H9 (cell line): ENCODE measurements at regions not wholly inside any gene's neighbourhood (a gene's known extent, or its start where the extent isn't known, plus 50 kb on each side); places are given as distances from the start of the nearest gene placed in this dataset.

Experiments
- DNase-seq: peaks from one replicate; pipeline ENCODE4 v3.0.0-alpha.2; 2017
- H2AFZ ChIP-seq: one replicate; pipeline ENCODE4 v1.6.1; 2013; ENCODE audit warnings: mild to moderate bottlenecking, low read length, control low read depth, moderate library complexity
- H2AK5ac ChIP-seq: 2 replicates; pipeline ENCODE4 v1.6.1; 2013; ENCODE audit warnings: low read length, control low read depth, mixed read lengths; ENCODE audit not compliant: insufficient read length
- H2BK120ac ChIP-seq: one replicate; pipeline ENCODE4 v1.6.1; 2013; ENCODE audit warnings: low read depth, mild to moderate bottlenecking, low read length, control low read depth, inconsistent platforms; ENCODE audit not compliant: poor library complexity, severe bottlenecking
- H2BK12ac ChIP-seq: 2 replicates; pipeline ENCODE4 v1.6.1; 2013; ENCODE audit warnings: low read length, control low read depth, mixed read lengths, low read depth; ENCODE audit not compliant: insufficient read length
- H2BK15ac ChIP-seq: 2 replicates; pipeline ENCODE4 v1.6.1; 2013; ENCODE audit warnings: low read depth, low read length, control low read depth
- H2BK20ac ChIP-seq: one replicate; pipeline ENCODE4 v1.6.1; 2013; ENCODE audit warnings: low read depth, mild to moderate bottlenecking, low read length, control low read depth, inconsistent platforms; ENCODE audit not compliant: poor library complexity, severe bottlenecking
- H2BK5ac ChIP-seq: 2 replicates; pipeline ENCODE4 v1.6.1; 2013; ENCODE audit warnings: low read length, control low read depth, mixed read lengths; ENCODE audit not compliant: insufficient read length
- H3K14ac ChIP-seq: 2 replicates; pipeline ENCODE4 v1.6.1; 2013; ENCODE audit warnings: low read length, control low read depth; ENCODE audit not compliant: insufficient read depth
- H3K18ac ChIP-seq: 2 replicates; pipeline ENCODE4 v1.6.1; 2013; ENCODE audit warnings: low read depth, mild to moderate bottlenecking, mixed read lengths, low read length, control low read depth; ENCODE audit not compliant: insufficient read length
- H3K23ac ChIP-seq: 2 replicates; pipeline ENCODE4 v1.6.1; 2013; ENCODE audit warnings: low read length, control low read depth, mixed read lengths, low read depth; ENCODE audit not compliant: insufficient read length
- H3K23me2 ChIP-seq: 2 replicates; pipeline ENCODE4 v1.6.1; 2013; ENCODE audit warnings: low read depth, mild to moderate bottlenecking, mixed read lengths, low read length, control low read depth; ENCODE audit not compliant: insufficient read length, poor library complexity, severe bottlenecking
- H3K27ac ChIP-seq: 2 replicates; pipeline ENCODE4 v1.5.1; 2013; ENCODE audit warnings: low read length, control low read depth, mixed read lengths, low read depth; ENCODE audit not compliant: insufficient read length
- H3K27me3 ChIP-seq: 2 replicates; pipeline ENCODE4 v1.6.1; 2013; ENCODE audit warnings: low read length, control low read depth, inconsistent platforms; ENCODE audit not compliant: insufficient read depth
- H3K4ac ChIP-seq: 2 replicates; pipeline ENCODE4 v1.6.1; 2013; ENCODE audit warnings: low read depth, mild to moderate bottlenecking, control low read depth, inconsistent platforms, low read length, moderate library complexity
- H3K4me1 ChIP-seq: 2 replicates; pipeline ENCODE4 v1.6.1; 2013; ENCODE audit warnings: low read length, control low read depth, inconsistent platforms; ENCODE audit not compliant: insufficient read depth
- H3K4me2 ChIP-seq: 2 replicates; pipeline ENCODE4 v1.6.1; 2013; ENCODE audit warnings: low read length, control low read depth, mixed read lengths; ENCODE audit not compliant: insufficient read length, insufficient read depth
- H3K56ac ChIP-seq: 2 replicates; pipeline ENCODE4 v1.6.1; 2013; ENCODE audit warnings: low read depth, mild to moderate bottlenecking, mixed read lengths, low read length, control low read depth; ENCODE audit not compliant: insufficient read length
- H3K79me1 ChIP-seq: 2 replicates; pipeline ENCODE4 v1.6.1; 2013; ENCODE audit warnings: low read depth, mild to moderate bottlenecking, moderate library complexity, low read length, control low read depth, inconsistent platforms; ENCODE audit not compliant: insufficient read depth, poor library complexity, severe bottlenecking
- H3K79me2 ChIP-seq: 2 replicates; pipeline ENCODE4 v1.6.1; 2013; ENCODE audit warnings: low read length, control low read depth, inconsistent platforms; ENCODE audit not compliant: insufficient read depth
- H3K9ac ChIP-seq: 2 replicates; pipeline ENCODE4 v1.6.1; 2013; ENCODE audit warnings: low read length, control low read depth, mixed read lengths; ENCODE audit not compliant: insufficient read length; ENCODE audit errors: extremely low read depth
- H3K9me3 ChIP-seq: one replicate; pipeline ENCODE4 v1.6.1; 2013; ENCODE audit warnings: low read depth, low read length, inconsistent platforms; ENCODE audit not compliant: control insufficient read depth
- H3T11ph ChIP-seq: one replicate; pipeline ENCODE4 v1.6.1; 2013; ENCODE audit warnings: mild to moderate bottlenecking, low read length, control low read depth, inconsistent platforms
- H4K20me1 ChIP-seq: one replicate; pipeline ENCODE4 v1.6.1; 2013; ENCODE audit not compliant: control insufficient read depth, insufficient read length, insufficient read depth
- H4K5ac ChIP-seq: 2 replicates; pipeline ENCODE4 v1.6.1; 2013; ENCODE audit warnings: low read depth, mild to moderate bottlenecking, mixed read lengths, low read length, control low read depth; ENCODE audit not compliant: insufficient read length
- H4K8ac ChIP-seq: replicated peaks from 2 replicates; pipeline ENCODE4 v1.6.1; 2013; ENCODE audit warnings: low read length, control low read depth, mixed read lengths, low read depth; ENCODE audit not compliant: insufficient read length
- H4K91ac ChIP-seq: 2 replicates; pipeline ENCODE4 v1.6.1; 2013; ENCODE audit warnings: low read depth, mild to moderate bottlenecking, moderate library complexity, mixed read lengths, low read length, control low read depth; ENCODE audit not compliant: insufficient read length
- H3K27ac Mint-ChIP-seq, 3 experiments: 2 replicates in 2 of 3; 3 replicates in 1 of 3; pipeline ENCODE4 v1.8.0; 2020 to 2021; ENCODE audit warnings: mixed read lengths in 3 of 3, mild to moderate bottlenecking in 1 of 3, moderate library complexity in 1 of 3
- H3K27me3 Mint-ChIP-seq: 2 replicates; pipeline ENCODE4 v1.8.0; 2021; ENCODE audit warnings: low read depth, mild to moderate bottlenecking, moderate library complexity, mixed read lengths
- H3K36me3 Mint-ChIP-seq, 3 experiments: 2 replicates in 2 of 3; 3 replicates in 1 of 3; pipeline ENCODE4 v1.8.0; 2020 to 2021; ENCODE audit warnings: low read depth in 3 of 3, mixed read lengths in 3 of 3; ENCODE audit not compliant: insufficient read depth in 1 of 3
- H3K4me1 Mint-ChIP-seq, 2 experiments: 2 replicates each; pipeline ENCODE4 v1.8.0; 2020; ENCODE audit warnings: mixed read lengths in 2 of 2
- H3K4me3 Mint-ChIP-seq, 2 experiments: 2 replicates in 1 of 2; 3 replicates in 1 of 2; pipeline ENCODE4 v1.8.0; 2020 to 2021; ENCODE audit warnings: mild to moderate bottlenecking in 2 of 2, mixed read lengths in 2 of 2, moderate library complexity in 1 of 2
- H3K9me3 Mint-ChIP-seq, 2 experiments: 2 replicates in 1 of 2; 3 replicates in 1 of 2; pipeline ENCODE4 v1.8.0; 2020; ENCODE audit warnings: mild to moderate bottlenecking in 2 of 2, mixed read lengths in 2 of 2, moderate library complexity in 1 of 2
- WGBS: extraction: QIAGEN DNeasy Blood & Tissue Kit; methylation state at CpG from one replicate; pipeline ENCODE4 v1.1.7; 2013; ENCODE audit warnings: missing lambda C conversion rate, low lambda C conversion rate, mixed read lengths; ENCODE audit not compliant: insufficient read length; ENCODE audit errors: extremely low coverage; 5-methylcytosine and 5-hydroxymethylcytosine counted together
- TF ChIP-seq, protein P1 (sequence below): fragments of 200-600 bp; sonication (generic); conservative IDR thresholded peaks from 3 replicates; pipeline ENCODE4 v1.8.0; 2021; ENCODE audit warnings: antibody characterized with exemption, mild to moderate bottlenecking

DNA sequence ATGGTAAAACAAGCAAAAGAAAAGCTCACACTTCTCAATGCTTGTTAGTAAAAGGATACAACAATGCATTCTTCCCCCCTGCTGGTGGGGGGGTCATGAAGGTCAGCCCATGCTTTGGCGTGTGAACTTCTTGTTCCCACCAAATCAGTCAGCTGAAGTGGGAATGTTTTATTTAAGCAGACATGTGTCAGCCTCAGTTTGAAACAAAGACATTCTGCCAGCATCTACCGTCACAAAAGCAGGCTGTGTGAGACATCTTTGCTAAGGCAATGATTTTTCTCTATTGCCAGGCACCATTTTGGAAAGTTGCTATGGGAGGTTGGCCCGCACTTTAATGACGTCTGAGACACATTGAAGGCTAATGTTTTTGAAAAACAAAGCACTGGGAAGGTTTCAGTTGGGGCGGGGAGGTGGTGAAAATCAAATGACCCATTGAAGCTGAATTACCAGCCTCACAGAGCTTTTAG, 206.6 kb downstream of the TLE3 start:
- Histone ChIP-seq H3K27ac (no peak overlapping the region), H2BK5ac (no peak overlapping the region), H2AK5ac (no peak overlapping the region), H2BK12ac (no peak overlapping the region), H3K4me1 (no peaks in the 10 kb centered on the region), H3K14ac (no peak overlapping the region), H3K79me1 (no peaks in the 10 kb centered on the region), H2BK15ac (no peak overlapping the region), H3K79me2 (no peaks in the 10 kb centered on the region), H3K9me3 (no peaks in the 10 kb centered on the region), H3K9ac (no peak overlapping the region), H2AFZ (no peak overlapping the region), H3K23me2 (no peaks in the 10 kb centered on the region), H4K20me1 (no peaks in the 10 kb centered on the region), H4K8ac (no peak overlapping the region), H4K5ac (no peak overlapping the region), H3K56ac (no peak overlapping the region), H4K91ac (no peak overlapping the region), H3K27me3 (no peaks in the 10 kb centered on the region), H2BK120ac (no peak overlapping the region), H3K23ac (no peak overlapping the region), H3K18ac (no peak overlapping the region), H2BK20ac (no peak overlapping the region), H3K4me2 (no peak overlapping the region), H3K4ac (no peak overlapping the region), H3T11ph (no peak overlapping the region)
- no peak for DNase-seq
- H3K9me3 Mint-ChIP-seq: peaks cover 3 to 5% of the 10 kb centered on the region in 2 experiments
- peaks cover 0 to 8% (median 0%) of the 10 kb centered on the region in 3 experiments; a peak in 3 of 7 replicates for H3K36me3 Mint-ChIP-seq
- H3K27ac Mint-ChIP-seq: no peak overlapping the region
- H3K4me3 Mint-ChIP-seq: no peak overlapping the region
- peaks cover 18% of the 10 kb centered on the region for H3K27me3 Mint-ChIP-seq
- TF ChIP-seq, protein P1, sequence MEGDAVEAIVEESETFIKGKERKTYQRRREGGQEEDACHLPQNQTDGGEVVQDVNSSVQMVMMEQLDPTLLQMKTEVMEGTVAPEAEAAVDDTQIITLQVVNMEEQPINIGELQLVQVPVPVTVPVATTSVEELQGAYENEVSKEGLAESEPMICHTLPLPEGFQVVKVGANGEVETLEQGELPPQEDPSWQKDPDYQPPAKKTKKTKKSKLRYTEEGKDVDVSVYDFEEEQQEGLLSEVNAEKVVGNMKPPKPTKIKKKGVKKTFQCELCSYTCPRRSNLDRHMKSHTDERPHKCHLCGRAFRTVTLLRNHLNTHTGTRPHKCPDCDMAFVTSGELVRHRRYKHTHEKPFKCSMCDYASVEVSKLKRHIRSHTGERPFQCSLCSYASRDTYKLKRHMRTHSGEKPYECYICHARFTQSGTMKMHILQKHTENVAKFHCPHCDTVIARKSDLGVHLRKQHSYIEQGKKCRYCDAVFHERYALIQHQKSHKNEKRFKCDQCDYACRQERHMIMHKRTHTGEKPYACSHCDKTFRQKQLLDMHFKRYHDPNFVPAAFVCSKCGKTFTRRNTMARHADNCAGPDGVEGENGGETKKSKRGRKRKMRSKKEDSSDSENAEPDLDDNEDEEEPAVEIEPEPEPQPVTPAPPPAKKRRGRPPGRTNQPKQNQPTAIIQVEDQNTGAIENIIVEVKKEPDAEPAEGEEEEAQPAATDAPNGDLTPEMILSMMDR: no peak
- no CpG with 5 or more reads among the region's 5 CpGs for WGBS
- peaks cover 12 to 15% of the 10 kb centered on the region in 2 experiments for H3K4me1 Mint-ChIP-seq
